NCI-H510A (cell line): ENCODE measurements at regions not wholly inside any gene's neighbourhood (a gene's known extent, or its start where the extent isn't known, plus 50 kb on each side); places are given as distances from the start of the nearest gene placed in this dataset.

Experiments
- DNase-seq: peaks from one replicate; lab custom pipeline; 2025; lab: John Stamatoyannopoulos, UW

DNA sequence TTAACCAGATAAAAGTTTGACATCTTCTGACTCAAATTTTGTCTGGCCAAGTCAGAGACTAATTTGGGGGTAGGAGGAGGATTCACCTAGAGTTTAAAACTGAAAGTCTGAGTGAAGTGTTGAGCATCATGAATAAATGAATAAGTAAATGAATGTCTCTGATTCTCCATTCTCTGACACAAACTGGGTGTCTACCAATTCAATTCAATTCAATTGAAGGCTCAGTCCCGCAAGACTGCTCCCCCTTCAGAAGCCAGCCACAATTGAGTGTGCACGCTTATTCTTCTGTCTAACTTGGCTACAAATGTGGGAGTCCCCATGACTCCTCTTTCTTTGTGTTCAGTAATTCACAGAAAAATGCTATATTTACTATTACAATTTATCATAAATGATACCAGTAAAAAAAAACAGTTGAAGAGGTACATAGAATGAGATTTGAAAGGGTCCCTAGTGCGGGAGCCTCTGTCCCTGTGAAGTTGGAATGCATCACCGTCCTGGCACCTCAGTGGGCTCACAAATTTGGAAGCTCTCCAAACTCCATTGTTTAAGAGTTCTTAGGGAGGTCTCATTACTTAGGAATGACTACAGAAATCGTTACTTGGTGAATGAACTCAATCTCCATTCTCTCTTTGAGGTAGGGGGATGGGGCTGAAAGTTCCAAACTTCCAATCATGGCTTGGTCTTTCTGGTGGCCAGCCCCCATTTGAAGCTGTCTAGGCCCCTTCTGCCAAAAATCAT lies 243.7 kb upstream of the PHYHIPL start:
- no peak for DNase-seq

DNA sequence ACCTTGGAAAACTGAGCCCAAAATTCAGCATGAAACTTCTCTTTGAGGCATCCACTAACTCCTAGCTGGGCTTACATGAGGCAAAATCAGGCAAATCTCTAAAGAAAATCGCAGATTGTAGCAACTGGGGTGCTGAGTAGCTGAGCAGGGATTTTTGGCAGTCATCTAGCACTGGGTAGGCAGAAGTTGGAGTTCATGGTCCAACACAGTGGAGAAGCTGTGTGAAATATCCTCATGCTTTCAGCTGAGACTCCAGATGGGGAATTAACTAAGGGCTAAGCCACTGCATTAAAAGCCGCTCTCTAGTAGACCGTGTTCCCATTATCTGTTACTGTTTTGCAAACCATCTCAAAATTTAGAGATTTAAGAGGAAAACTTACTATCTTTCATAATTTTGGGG lies 240.1 kb upstream of the PHYHIPL start:
- DNase-seq: no peak

DNA sequence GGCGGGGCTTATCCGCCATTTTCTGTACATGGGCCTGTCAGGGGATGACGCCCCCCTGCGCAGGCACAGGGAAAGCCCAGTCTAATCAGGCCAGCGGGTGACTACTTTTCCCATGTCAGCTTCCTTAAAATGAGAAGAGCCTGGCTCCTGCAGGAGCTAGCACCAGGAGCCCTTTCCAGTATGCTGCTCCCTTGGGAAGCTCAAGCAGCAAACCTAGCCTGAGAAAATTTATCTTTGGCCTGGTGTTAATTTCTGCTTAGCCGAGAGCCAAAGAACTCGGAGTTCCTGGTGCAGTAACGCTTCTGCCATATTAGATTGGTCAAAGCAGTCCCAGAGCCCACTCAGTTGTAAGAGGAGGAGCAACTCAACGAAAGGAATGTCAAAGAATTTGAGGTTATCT lies 239.0 kb upstream of the PHYHIPL start:
- no peak for DNase-seq

DNA sequence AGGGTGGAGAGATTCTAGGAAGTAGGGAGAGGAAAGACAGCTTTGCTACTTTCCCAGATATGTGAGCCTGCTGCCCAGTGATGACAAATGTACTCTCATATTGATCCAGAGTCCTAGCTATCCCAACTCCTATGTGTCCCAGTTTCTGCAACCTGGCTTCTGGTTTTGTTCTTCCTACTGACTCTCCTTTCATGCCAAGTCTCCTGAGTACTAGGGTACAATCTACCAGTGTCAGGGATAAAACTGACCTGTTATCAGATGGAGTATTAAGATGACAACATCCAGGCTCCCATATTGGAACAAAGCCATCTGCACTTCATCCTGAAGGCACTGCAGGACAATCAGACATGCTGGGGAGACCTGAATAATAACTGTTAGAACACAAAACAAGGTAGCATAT lies 233.7 kb upstream of the PHYHIPL start:
- no peak for DNase-seq

DNA sequence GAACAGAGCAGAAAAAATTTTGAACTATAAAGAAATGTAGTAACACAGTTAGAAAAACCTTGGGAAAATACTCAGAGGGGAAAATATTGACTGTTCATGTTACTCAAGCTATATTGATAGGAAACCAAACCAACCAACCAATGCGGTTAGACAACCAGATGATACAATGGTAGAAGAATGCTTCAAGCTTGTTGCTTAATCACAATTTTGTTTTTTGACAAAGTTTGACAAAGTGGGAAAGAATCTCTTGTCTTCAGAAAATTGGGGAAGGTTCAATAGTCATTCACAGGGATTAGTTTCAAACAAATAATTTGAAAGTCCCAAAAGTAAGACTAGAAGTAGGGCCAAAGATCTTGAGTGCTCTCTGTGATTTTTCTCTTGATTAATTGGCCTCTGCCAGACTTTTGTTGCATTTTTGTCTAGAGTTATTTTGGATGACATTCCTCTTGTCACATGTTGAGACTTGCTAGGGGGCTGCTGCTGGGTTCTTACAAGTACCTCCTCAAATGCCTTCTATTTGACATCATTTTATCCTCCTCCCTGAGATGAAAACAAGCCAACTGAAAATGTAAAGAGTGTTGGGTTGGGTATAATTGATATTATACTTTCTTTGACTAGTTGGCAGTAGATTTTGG lies 233.1 kb upstream of the PHYHIPL start:
- no peak for DNase-seq

DNA sequence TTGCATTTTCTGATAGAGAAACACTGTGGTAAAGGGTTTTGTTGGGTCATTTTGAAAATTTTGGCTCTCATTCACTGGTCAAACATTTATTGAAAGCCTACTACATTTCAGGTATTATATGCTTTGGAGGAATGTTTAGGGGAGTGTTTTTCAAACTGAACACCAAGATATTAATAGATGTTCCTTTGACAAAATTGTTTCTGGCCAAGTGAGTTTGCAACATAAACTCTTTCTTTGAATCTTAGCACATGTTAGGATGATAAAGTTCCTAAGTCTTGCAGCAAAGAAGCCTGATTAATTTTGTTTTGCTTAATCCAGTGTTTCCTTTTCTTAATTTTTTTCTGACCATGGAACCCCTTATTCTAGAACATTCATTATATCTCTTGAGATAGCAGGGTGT lies 232.5 kb upstream of the PHYHIPL start:
- no peak for DNase-seq

DNA sequence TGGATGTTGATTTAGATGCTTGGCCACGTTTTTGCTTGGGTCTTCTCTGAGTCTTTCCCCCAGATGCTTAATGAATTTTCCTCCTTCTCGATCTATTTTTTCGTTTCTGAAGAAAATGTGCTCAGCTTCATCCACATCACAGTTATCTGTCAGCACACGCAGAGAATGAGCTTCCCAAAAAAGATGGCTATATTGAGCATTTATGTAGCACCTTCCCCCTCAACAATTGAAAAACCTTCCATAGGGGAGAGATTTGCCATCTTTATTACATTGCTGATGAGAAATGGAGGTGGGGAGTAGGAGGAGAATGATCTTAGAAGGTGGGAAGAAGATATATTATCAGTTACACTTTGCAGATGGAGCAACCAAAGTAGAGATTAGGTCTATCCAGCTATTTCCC lies 228.1 kb upstream of the PHYHIPL start:
- no peak for DNase-seq

DNA sequence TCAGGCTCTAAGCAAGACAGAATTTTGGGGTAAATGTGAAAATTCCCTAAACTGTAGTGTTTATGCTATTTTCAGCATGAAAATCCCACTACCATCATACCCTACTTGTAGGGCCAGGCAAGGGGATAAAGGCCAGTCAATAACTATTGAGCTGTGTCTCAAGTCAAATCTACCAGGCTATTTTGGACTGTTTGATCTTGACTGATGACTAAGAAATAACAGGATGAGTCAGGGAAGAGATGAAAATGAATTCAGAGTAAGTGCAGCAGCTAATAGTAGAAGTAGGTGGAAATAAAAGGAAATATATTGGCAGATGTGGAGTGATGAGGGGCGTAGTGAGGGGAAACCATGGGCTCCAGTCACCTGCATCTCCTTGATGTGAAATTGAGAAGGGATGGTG lies 225.8 kb upstream of the PHYHIPL start:
- no peak for DNase-seq

DNA sequence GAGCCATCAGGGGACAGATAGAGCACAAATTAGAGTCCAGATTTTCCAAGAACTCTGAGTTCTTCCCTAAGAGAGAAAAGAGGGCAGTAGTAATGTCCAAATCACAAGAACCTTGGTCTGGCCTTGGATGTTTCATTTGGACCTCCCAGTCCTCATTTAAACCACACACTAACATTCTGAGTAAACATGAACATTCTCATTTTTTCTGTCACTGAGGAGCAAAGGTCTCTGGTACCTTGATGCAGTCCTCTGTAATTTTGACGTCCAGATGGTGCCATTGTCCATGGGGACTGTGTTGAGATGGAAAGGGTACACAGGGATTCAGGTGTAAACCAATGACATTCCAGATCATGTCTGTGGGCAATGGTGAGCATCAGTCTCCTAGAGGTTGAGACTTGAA lies 225.4 kb upstream of the PHYHIPL start:
- DNase-seq: no peak

DNA sequence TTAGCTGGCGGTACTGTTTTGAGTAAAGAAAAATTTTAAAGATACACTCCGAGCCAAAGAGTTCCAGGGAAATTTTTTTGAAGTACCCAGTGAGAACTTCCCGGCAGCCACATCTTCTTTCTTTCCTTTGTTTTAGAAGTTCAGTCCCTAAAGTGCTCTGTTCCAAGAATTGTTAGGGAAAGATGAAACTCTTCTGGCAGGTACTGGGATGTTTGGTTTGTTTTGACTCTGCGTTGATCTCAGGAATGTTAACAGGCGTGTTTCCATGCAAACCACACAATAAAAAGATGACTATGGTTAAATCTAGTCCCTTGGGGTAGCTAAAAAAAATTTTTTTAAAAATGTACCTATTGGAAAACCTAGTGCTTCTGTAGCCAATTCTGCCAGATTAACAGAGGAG lies 224.7 kb upstream of the PHYHIPL start:
- DNase-seq: no peak

DNA sequence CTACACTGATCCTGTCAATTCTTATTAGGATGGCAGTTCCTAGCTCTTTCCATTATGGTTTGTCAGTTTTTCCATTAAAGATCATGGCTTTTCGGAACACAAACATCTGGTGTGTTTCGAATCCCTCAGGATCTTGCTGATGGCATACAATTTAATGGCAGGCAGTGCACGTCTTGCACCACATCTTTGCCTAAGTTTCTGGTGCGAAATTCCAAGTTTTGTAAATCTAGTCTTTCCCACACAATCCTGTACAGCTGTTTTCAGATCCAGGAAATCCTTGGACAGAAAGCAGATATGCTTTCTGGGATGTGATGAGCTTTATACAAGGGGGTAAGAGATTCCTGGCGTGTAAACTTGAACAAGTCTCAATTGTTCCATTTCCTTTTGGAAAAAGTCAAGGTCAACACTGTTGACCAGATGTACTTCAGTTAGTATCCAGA lies 224.3 kb upstream of the PHYHIPL start:
- DNase-seq: no peak

DNA sequence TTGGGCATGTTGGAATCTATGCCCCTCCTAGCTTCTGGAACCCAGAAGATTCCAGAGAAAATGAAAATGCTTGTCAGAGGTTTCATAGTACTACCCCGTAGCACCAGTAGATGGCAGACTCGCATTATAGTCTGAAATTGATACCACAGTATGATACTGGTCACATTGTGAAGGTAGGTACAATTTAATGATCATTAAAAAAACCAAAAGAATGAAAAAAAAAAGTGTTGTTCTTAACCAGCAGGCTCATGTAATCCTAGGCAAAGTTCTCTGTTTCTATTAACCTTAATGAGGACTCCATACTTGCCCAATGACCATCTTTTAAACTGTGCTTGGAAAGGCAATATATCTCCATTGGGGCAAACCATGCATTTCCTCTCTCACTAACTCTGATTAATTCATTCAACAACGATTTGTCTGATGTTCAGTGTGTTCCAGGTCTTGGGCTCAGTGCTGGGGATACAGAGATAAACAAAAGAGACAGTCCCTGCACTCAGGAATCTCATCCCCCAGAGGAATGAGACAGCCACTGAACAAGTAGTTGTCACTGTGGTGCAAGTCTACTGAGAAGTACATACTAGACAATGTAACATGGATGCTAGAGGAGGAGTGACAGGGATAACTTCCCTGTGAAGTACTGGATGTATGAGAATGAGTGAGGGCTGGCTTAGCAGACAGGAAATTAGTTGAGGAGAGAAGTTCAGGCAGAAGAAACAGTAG lies 223.5 kb upstream of the PHYHIPL start:
- DNase-seq: no peak

DNA sequence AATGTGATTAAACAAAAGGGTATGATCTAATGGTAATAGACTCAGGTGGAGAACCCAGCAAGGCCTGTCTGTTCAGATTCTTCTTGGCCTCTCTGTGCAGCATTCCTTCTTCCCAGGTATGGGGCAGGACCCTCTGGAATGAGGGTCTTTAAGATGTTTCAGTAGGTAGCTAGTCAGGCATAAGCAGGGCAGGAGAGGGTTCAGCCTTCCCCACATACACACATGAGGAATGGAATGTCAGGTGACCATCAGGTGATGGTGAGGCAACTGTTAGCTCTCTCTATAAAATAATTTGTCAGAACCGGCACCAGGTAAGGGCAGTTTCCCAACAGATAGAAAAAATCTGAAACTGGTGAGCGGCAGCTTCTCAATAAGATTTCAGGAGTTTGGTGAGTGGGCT lies 222.3 kb upstream of the PHYHIPL start:
- DNase-seq: no peak

DNA sequence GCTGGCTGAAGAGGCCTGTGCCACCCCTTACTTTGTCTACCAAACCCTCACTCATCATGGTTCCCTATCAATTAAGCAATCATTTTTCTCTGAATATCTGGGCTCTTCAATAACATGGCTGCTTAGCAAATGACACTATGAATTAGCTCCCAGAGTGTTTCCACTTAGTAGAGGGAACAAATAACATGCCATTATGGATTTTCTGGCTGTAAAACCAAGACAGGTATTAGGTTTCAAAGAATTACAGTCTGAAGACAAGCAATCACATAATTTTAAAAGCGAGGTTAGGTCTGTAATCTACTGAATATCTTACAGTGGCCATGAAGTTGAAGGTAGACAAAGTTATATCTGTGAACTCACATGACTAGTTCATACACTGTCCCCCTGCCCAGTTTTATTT lies 220.8 kb upstream of the PHYHIPL start:
- no peak for DNase-seq

DNA sequence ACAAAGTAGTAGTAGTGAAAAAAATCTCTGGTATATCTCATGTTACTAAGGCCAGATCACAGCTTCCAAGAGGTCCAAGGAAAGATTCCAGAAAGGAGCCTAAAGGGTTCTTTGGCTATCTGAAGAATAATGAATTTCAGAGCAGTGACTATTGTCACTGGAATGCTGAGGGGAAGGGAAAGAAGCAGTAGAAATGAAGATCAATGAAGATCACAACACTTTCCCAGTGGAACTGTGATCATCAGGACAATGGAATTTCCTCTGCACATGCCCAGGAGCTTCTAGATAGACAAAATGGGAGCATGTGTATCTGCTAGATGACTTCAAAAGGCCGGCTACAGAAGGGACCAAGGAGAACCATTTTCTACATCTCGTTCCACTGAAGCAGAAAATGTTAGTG lies 219.5 kb upstream of the PHYHIPL start:
- no peak for DNase-seq

DNA sequence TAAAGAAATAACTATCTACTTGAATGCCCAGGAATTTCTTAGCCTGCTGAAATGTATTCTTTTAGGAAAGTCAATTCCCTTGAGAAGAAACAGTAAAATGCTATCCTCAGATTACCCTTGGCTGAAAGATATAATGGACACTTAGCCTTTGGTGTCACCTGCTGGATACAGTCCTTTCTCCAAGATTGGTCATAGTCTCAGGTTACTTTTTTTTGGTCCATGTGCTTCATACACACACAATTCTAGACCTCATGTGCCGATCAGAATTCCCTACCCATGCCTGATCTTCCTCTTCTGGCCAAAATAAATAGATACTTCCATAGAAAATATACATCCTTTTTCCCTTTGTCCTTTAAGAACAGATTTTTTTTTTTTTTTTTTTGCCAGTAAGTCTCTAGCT lies 218.9 kb upstream of the PHYHIPL start:
- no peak for DNase-seq

DNA sequence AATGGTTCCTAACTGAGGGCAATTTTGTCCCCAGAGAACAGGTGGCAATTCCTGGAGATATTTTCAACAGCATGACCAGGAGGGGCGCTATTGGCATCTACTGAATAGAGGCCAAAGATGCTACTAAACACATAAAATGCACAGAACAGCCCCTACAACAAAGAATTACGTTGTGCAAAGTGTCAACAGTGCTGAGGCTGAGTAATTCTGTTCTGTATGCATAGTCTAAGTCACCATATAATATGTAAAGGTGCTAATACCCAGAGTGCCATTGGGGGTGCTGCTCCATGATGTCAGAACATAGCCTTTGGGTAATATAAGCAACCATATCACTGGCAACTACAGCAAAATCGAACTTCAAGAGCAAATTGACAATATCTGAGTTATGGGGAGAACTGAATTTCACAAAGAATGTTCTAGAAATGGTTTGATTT lies 213.3 kb upstream of the PHYHIPL start:
- DNase-seq: no peak

DNA sequence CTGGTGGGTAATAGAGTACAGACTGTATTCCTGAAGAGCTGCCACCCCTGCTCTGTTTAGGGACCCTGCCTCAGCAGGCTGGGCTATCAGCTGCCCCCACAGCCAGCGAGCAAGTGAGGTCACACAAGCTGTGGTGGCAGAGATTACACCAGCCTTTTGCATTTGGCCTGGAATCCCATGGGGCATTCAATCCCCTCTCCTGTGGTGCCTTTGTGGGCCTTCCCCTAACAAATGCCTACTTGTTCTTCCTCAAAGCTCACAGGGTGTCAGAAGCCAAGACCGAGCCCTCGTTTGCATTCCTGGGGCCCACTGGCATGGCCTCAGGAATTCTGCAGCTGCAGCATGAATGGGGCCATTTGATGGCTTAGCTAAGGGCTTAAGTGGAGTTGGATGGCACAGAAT lies 212.7 kb upstream of the PHYHIPL start:
- no peak for DNase-seq

DNA sequence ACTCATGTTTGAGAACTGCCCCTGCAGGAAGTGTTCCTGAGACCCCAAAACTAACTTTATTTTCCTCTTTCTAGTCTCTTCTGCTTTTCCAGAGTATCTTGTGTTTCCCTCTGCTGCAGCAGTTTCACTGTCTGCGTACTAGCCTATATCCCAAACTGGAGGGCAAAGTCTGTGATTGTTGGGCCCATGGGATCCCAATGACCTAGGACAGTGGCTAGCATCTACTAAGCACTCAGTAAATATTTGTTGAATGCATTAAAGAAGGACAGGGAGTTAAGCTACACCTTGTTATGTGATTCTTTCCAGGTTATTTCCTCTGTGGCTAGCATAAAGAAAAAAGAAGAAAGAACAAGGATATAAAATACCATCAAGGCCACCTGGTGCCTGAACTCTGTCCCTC lies 210.6 kb upstream of the PHYHIPL start:
- DNase-seq: no peak

DNA sequence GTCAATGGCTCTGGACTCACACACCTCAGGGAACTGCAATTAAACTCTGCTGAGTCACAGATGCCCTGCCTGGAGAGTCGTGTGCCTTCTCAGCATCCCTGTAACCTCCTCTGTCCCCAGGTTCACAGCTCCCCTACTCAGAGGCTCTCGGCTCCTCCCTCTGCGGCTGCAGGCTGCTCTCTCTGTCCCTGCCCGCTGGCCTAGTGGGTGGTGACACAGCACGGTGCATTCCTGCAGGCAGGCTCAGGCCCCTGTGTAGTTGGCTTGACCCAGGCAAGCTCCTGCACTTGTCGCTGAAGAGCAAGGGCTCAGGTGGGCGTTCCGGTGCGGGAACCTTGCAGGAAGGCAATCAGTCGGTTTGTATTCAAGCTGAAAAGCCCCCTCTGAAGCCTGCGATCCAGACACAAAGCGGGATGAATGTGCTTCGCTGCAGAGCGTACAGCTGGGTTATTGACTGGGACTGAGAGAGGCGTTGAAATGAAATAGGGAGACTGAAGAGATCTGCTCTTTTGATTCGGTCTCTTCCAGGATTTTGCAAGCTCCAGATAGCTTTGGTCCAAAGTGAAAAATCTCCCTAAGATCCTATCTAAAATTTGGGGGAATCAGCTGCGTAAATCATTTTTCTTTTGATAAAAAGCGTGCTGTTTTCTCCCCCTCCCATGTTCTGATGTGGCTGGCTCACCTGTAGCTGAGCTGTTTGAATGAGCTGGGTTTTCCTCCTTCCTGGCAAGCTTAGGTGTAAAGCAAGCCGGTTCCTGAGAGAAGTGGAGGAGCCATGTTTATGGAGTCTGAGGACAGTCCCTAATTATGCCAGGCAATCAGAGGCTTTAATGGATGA lies 208.7 kb upstream of the PHYHIPL start:
- peak; percentile 37 for DNase-seq

DNA sequence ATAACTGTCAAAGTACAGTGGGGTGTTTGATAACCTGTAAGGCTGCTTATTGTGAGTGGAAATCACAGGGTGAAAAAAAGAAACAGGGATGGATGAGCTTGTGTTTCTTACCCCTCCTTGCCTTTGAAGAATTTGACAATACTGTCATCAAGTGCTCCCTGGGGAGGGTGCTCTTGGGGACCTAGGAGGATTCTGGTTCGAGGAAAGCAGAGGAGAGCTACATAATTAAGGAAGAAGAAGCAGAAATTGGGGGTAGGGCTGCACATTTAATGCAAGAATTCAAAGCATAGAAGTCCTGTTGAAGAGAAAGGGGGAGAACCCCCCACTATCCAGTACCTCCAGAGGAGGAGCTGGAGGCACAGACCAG lies 208.1 kb upstream of the PHYHIPL start:
- DNase-seq: no peak

DNA sequence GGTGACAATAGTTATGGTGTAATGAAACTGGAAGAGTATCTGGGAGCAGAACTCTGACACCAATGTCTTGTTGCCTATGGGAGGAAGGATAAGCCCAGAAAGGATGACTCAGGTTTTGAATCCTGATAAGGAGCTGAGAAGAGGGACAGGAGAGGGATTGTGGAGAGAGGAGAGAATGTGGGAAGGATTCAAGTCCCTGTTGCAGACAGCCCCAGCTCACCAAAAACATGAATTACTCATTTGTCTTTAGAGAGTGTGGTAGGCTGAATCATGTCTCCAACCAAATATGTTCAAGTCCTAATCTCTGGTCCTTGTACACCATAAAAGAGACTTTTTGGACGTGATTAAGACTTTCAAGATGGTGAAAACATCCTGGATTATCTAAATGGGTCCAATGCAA lies 206.9 kb upstream of the PHYHIPL start:
- no peak for DNase-seq
